DMS 273 (cell line): ENCODE measurements at regions not wholly inside any gene's neighbourhood (a gene's known extent, or its start where the extent isn't known, plus 50 kb on each side); places are given as distances from the start of the nearest gene placed in this dataset.

Experiments used
- DNase-seq: peaks from one replicate; lab custom pipeline; 2025; ENCODE audit not compliant: unreplicated experiment; lab: John Stamatoyannopoulos, UW

DNA sequence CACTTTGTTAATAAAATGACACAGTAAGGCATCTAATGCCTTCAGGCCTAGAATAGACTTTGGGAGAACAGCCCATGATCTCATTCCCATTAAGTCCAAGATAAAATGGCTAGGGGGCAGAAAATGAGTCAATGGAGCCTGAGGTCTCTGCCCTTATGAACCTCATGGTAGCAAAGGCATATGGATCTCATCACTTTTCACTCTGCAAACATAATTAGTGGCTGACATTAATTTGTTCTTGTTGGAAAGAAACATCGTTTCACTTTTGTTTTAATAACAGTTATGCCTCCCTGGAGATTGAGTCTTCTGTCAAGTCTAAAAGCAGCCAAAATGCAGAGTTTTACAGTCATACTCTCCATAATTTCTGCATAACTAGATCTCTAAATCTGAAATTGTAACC, 111.8 kb upstream of the API5 start:
- no peak for DNase-seq

DNA sequence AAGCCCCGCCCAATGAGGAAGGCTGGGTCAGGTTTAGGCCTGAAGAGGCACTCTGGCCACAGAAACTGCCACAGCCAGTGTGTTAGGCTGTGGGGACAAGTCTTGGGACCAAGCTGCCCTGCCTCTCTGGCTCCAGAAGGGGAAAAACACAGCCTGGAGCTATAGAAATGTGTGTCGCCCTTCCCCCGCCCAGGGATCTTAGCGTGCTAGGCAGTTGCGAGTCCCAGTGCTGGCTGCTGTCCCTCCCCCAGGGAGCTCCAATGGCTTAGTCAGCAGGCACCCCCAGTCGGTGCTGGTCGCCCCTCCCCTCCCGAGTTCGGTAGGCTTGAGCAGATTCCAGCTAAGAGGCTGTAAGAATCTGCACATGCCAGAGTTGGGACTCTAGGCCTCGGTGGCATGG, 99.5 kb upstream of the API5 start:
- no peak for DNase-seq

DNA sequence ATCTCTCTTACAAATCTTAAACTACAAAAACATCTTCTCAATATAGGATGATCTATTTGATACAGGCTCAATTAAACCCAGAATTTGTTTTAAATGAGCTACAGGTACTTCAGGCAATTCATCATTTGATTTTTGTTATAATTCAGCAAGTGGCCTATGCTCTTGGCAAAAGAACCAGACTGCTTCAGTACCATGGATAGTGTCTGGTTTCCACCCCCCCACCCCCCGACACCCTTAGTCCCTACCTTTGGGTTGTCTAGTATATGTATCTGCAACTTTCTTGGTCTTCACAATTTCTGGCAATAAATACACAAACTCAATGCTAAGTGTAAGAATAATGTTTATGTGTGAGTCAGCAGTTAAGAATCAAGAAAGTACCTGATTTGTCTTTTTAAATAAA, 97.3 kb upstream of the API5 start:
- no peak for DNase-seq

DNA sequence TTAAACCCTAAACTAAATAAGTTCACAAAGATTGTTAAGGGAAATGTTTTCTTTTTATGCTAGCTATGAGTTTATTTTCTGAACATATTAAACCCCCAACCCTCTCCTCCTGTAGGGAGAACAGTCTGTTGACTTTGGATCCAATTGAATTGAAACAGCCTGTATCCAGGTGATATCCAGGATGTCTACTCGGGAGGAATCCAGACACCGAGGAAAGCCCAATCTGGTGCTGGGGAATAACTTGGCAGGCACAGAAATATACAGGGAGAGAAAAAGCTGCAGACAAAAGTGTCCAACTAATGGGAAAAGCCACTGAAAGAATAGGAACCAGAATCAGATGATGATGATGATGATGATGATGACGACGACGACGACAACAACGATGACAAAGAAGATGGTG, 93.9 kb upstream of the API5 start:
- DNase-seq: no peak

DNA sequence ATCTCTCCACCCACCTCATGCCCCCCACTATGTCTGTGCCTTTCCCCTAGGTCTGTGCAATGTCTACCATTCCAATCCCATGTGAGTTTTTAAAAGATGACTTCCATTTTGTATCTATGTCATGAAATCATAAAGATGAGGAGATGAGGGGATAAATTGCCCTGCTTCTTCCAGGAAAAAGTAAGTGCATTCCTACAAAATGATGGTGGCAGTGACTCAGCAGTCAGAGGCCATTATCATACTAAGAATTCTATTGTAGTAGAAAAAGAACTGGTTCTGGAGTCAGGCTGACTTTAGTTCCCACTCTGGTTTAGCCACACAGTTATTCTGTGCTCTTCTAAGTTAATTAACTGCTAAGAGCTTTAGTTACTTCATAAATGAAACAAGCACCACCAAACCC, 89.6 kb upstream of the API5 start:
- DNase-seq: no peak

GRCh38 chr11:43223026-43223425, 88.8 kb upstream of the API5 start:
- DNase-seq: no peak

GRCh38 chr11:43234881-43235280, 76.9 kb upstream of the API5 start:
- no peak for DNase-seq

DNA sequence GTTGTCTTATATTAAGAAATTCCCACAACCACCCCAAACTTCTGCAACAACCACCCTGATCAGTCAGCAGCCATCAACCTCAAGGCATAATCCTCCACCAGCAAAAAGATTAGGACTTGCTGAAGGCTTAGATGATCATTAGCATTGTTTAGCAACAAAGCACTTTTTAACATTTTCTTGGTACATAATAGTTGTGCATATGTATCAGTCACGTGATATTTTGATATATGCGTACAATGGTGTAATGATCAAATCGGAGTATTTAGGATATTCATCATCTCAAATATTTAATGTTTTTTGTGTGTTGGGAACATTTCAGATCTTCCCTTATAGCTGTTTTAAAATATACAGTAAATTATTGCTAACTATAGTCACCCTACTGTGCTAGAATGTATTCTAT, 73.5 kb upstream of the API5 start:
- DNase-seq: no peak

DNA sequence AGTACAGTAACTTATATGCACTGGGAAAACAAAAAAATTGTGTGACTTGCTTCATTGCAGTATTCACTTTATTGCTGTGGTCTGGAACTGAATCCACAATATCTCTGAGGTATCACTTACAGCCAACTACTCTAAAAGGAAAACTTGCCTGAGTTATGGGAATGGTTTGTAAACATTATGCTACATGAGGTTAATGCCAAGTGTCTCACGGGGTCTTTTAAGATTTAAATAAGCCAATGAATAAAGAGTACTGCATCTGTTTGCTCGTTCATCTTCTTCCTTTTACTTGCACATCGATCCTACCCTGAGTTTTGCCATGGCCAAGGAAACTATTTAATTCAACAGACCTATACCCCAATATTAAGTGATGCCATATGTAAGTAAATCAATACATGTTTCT, 72.0 kb upstream of the API5 start:
- no peak for DNase-seq

- DNase-seq: no peak
Measured at GRCh38 chr11:43242401-43242800, 69.4 kb upstream of the API5 start.

GRCh38 chr11:43243927-43244326, 67.9 kb upstream of the API5 start:
- DNase-seq: no peak

DNA sequence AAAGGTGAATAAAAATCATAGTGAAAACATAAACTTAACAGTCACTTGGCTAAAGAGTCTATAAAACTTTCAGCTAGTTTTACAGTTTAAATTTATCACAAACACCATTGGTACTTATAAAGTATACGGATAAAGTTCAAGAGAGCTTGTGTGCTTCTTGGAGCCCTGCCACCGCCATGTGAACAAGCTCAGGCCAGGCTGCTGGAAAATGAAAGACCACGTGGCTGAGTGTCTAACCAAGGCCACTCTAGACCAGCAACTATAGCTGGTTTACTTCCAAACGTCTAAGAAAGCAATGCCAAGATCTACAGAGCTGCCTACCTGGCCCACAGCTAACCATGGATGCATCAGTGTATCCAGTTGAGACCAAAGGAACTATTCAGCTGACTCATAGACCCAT, 66.3 kb upstream of the API5 start:
- DNase-seq: no peak

GRCh38 chr11:43250309-43250708, 61.5 kb upstream of the API5 start:
- no peak for DNase-seq

- no peak for DNase-seq
Measured at GRCh38 chr11:43261775-43262174, 50.0 kb upstream of the API5 start.
